Mesothelial cell of epicardium (in vitro differentiated cells): ENCODE measurements at regions not wholly inside any gene's neighbourhood (a gene's known extent, or its start where the extent isn't known, plus 50 kb on each side); places are given as distances from the start of the nearest gene placed in this dataset.
"Not testable (repeated sequence)": the region's sequence is repeated elsewhere in the genome, so short reads cannot be mapped to it uniquely, and the experiment has no call there.

Source experiments
- DNase-seq, 2 experiments: peaks; one replicate each; pipeline ENCODE4 v3.0.0; 2021; ENCODE audit warnings: low spot score in 2 of 2; ENCODE audit not compliant: unreplicated experiment in 2 of 2
- H3K27ac Mint-ChIP-seq: 2 replicates; pipeline ENCODE4 v1.8.0; 2021; ENCODE audit warnings: mixed read lengths
- H3K27me3 Mint-ChIP-seq: 2 replicates; pipeline ENCODE4 v1.8.0; 2021; ENCODE audit warnings: low read depth, mixed read lengths
- H3K36me3 Mint-ChIP-seq: 2 replicates; pipeline ENCODE4 v1.8.0; 2021; ENCODE audit warnings: mixed read lengths
- H3K4me1 Mint-ChIP-seq: 2 replicates; pipeline ENCODE4 v1.8.0; 2021; ENCODE audit warnings: mixed read lengths
- H3K4me3 Mint-ChIP-seq: 2 replicates; pipeline ENCODE4 v1.8.0; 2021; ENCODE audit warnings: mild to moderate bottlenecking, moderate library complexity, mixed read lengths
- H3K9me3 Mint-ChIP-seq: 2 replicates; pipeline ENCODE4 v1.8.0; 2021; ENCODE audit warnings: mixed read lengths
- TF ChIP-seq, protein P1 (sequence below): fragments of 200-600 bp; sonication (generic); IDR thresholded peaks from one replicate; pipeline ENCODE4 v1.5.0; 2021; ENCODE audit warnings: antibody characterized with exemption; ENCODE audit not compliant: unreplicated experiment

DNA sequence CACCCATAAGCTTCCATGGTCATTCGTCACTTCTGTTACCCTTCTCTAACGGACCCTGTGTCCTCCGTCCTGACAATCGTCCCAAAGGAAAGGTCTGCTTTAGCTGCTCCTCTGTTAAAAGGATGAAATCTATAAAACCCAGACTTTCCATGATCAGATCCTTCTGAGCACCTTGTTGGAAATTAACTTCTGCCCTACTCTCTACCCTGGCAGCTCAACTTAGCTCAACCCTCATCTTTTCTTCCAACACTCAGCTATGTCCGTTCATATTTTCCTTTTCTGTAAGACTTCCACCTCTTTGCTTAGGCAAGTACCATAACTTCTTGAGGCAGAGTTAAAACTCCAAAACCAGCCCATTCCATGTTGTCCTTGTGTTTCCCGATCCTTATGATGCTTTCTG is 205.4 kb downstream of the SPATA31A6 start:
- Mint-ChIP-seq H3K4me1 (no peaks in the 10 kb centered on the region), H3K27ac (no peak overlapping the region), H3K9me3 (no peaks in the 10 kb centered on the region), H3K4me3 (no peak overlapping the region), H3K36me3 (no peaks in the 10 kb centered on the region), H3K27me3 (no peaks in the 10 kb centered on the region)
- no peak for DNase-seq
- TF ChIP-seq, protein P1, sequence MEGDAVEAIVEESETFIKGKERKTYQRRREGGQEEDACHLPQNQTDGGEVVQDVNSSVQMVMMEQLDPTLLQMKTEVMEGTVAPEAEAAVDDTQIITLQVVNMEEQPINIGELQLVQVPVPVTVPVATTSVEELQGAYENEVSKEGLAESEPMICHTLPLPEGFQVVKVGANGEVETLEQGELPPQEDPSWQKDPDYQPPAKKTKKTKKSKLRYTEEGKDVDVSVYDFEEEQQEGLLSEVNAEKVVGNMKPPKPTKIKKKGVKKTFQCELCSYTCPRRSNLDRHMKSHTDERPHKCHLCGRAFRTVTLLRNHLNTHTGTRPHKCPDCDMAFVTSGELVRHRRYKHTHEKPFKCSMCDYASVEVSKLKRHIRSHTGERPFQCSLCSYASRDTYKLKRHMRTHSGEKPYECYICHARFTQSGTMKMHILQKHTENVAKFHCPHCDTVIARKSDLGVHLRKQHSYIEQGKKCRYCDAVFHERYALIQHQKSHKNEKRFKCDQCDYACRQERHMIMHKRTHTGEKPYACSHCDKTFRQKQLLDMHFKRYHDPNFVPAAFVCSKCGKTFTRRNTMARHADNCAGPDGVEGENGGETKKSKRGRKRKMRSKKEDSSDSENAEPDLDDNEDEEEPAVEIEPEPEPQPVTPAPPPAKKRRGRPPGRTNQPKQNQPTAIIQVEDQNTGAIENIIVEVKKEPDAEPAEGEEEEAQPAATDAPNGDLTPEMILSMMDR = no peak

DNA sequence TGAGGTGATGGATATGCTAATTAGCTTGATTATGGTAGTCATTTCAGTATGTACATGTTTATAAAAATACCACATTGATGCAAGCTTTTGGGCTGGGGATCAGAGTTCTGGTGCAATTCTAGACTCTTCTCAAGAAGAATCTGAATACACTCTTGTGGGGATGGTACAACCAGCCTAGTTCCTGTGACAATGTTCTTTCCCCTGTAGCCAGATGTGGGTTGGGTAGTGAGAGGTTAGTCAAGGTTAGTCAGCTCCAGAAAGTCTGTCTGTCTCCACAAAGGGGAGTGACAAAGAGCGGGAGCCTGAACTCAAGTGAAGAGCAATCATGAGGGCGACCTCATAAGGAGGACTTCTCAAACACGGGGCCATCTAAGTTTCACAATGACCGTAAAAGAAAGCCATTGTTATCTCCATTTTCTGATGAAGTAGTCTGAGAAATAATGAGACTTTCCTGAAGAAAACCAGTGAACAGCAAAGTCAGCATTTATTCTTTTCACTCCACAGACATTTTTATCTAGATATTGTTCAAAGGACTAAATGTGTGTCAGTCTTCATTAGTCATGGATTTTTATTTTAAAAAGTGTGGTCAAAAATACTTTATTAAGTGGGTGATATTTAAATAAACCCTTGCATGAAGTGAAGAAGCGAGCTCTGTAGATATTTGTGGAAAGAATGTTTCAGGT is 209.5 kb downstream of the SPATA31A6 start:
- H3K4me3 Mint-ChIP-seq, H3K36me3 Mint-ChIP-seq: not testable (repeated sequence)

DNA sequence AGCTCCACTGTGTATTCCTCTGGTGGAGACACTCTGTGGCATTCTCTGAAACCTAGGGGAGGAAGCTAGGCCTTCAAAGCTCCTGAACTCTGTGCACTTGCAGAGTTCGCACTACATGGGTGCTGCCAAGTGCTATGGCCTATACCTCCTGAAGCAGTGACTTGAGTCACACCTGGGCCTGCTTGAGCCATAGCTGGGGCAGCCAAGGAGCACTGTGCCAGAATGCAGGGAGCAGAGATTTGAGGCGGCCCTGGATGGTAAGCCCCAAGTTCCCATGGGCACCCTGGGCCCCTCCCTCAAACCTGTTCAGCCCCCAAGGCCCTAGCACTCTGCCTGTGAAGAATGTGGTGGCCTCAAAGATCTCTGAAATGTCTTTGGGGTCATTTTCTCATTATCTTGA is 212.9 kb downstream of the SPATA31A6 start:
- no peaks in the 10 kb centered on the region for H3K36me3 Mint-ChIP-seq
- peaks cover 4% of the 10 kb centered on the region for H3K27me3 Mint-ChIP-seq
- TF ChIP-seq, protein P1 = no peak
- H3K27ac Mint-ChIP-seq = no peak overlapping the region
- no peaks in the 10 kb centered on the region for H3K9me3 Mint-ChIP-seq
- H3K4me3 Mint-ChIP-seq = no peak overlapping the region
- DNase-seq = no peak
- peaks cover 2% of the 10 kb centered on the region for H3K4me1 Mint-ChIP-seq

More for the DNA sequence above, 209.5 kb downstream of the SPATA31A6 start:
- not testable (repeated sequence) for DNase-seq, H3K27me3 Mint-ChIP-seq, H3K9me3 Mint-ChIP-seq, H3K4me1 Mint-ChIP-seq, H3K27ac Mint-ChIP-seq

DNA sequence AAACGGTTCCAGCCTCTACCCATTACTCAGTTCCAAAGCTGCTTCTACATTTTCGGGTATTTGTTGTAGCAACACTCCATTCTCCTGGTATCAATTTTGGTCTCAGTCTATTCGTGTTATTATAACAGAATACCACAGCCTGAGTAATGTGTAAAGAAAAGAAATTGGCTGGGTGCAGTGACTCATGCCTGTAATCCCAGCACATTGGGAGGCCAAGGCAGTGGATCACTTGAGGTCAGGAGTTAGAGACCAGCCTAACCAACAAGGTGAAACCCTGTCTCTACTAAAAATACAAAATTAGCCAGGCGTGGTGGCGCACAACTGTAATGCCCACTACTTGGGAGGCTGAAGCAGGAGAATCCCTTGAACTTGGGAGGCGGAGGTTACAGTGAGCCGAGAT is 213.9 kb downstream of the SPATA31A6 start:
- not testable (repeated sequence) for H3K27ac Mint-ChIP-seq, H3K27me3 Mint-ChIP-seq, H3K36me3 Mint-ChIP-seq, H3K9me3 Mint-ChIP-seq, DNase-seq, H3K4me3 Mint-ChIP-seq, H3K4me1 Mint-ChIP-seq

DNA sequence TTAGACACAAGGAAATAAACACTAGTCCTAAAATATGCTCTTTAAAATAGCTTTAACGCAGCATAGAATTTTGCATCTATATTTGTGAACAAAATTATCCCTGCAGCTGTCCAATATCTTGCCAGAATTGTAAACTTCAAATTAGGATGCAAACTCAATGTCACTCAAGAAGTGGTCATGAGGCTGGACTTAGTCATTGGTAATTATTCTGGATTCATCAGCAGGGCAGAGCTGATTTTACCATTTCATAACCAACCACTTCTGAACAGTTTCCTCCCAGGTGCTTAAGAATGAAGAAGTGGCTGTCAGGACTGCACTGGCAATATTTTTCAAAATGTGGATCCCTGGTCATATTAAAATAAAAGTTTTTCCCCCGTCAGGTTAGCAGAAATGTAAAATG is 219.5 kb downstream of the SPATA31A6 start:
- not testable (repeated sequence) for H3K4me1 Mint-ChIP-seq, H3K27me3 Mint-ChIP-seq, H3K27ac Mint-ChIP-seq, H3K9me3 Mint-ChIP-seq, H3K4me3 Mint-ChIP-seq, H3K36me3 Mint-ChIP-seq, DNase-seq

DNA sequence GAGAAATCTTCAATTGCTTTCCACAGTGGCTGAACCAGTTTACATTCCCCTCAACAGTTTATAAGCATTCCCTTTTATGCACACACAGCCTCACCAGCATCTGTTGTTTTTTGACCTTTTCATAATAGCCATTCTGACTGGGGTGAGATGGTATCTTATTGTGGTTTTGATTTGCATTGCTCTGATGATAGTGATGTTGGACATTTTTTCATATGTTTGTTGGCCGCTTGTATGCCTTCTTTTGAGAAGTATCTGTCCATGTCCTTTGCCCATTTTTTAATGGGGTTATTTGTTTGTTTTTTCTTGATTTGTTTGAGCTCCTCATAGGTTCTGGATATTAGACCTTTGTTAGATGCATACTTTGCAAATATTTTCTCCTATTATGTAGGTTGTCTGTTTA is 226.1 kb downstream of the SPATA31A6 start:
- H3K27me3 Mint-ChIP-seq, H3K9me3 Mint-ChIP-seq, DNase-seq, H3K27ac Mint-ChIP-seq, H3K4me3 Mint-ChIP-seq, H3K36me3 Mint-ChIP-seq, H3K4me1 Mint-ChIP-seq: not testable (repeated sequence)

DNA sequence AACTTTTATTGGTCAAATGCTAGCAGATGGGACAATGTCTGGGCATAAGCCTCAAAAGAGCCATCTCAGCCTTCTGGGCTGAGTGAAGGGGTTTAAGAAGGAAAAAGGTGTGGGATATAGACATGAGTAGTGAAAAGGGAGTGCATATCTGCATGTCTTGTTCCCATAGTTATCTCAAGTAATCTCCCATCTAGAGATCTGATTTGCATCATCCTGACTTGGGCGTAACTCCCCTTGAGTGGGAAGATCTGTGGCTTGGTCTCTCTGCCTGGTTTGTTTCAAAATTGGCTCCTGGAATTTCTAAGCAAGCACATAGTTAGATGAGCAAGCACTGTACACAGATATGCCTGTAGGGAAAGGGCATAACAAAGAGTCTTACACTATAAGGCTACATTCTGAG is 228.9 kb downstream of the SPATA31A6 start:
- H3K27me3 Mint-ChIP-seq, H3K27ac Mint-ChIP-seq, H3K36me3 Mint-ChIP-seq, H3K9me3 Mint-ChIP-seq, H3K4me3 Mint-ChIP-seq, H3K4me1 Mint-ChIP-seq, DNase-seq: not testable (repeated sequence)

DNA sequence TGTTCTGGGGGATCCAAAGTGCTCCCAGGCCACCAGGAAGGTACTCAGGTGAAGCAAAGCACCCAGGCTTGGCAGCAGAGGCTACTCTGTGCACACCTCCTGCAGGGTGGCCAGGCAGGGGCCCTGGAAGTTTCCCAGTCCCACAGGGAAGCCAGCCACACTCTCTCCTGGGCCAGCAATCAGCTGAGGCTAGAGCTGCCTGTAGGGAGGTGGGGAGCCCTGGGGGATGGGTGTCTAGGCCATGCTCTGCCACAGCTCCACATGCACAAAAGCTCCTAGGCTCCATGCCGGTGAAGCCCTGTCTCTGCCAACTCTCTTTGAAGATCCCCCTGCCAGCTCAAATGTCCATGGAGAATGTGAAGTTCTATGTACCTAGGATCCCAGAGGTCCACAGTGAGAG is 231.4 kb downstream of the SPATA31A6 start:
- not testable (repeated sequence) for H3K9me3 Mint-ChIP-seq, H3K27me3 Mint-ChIP-seq, H3K36me3 Mint-ChIP-seq, H3K4me1 Mint-ChIP-seq, H3K4me3 Mint-ChIP-seq, DNase-seq, H3K27ac Mint-ChIP-seq

DNA sequence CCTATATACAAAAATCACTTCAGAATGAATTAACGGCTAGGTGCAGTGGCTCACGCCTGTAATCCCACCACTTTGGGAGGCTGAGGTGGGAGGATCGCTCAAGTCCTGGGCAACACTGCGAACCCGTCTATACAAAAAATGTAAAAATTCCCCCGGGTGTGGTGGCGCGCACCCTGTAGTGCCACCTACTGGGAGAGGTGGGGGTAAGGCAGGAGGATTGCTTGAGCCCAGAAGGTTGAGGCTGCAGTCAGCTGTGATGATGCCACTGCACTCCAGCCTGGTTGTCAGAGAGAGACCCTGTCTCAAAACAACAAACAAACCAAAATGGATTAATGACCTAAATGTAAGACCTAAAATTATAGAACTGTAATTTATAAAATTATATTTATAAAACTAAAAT is 236.2 kb downstream of the SPATA31A6 start:
- H3K4me3 Mint-ChIP-seq, H3K4me1 Mint-ChIP-seq, H3K27me3 Mint-ChIP-seq, H3K27ac Mint-ChIP-seq, DNase-seq, H3K36me3 Mint-ChIP-seq, H3K9me3 Mint-ChIP-seq: not testable (repeated sequence)

DNA sequence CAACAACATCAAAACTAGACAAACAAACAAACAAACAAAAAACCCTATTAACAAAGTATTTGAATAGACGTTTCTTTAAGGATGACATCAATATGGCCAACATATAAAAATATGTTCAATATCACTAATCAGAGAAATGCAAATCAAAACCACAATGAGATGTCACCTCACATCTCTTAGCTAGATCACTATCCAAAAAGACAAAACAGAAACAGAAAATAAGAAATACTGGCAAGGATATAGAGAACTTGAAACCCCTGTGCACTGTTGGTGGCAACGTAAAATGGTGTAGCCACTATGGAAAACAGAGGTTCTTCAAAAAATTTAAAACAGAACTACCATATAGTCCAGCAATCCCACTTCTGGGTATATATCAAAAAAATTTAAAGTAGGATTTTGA is 236.9 kb downstream of the SPATA31A6 start:
- not testable (repeated sequence) for H3K9me3 Mint-ChIP-seq, DNase-seq, H3K27ac Mint-ChIP-seq, H3K4me1 Mint-ChIP-seq, H3K36me3 Mint-ChIP-seq, H3K4me3 Mint-ChIP-seq, H3K27me3 Mint-ChIP-seq

DNA sequence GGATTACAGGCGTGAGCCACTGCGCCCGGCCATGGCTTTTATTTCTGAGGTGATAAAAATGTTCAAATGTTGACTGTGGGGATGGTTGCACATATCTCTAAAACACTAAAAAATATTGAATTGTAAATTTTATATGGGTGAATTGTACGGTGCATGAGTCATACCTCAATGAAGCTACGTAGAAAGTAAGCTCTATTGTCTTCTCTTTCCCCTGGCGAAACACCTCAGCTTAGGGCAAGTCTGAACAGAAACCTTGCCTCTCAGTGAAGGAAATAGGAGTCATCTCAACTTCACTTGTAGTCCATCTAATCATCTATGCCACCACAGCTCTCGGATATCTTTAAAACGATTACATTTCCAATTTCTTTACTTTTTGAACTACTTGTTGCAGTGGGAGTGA is 238.2 kb downstream of the SPATA31A6 start:
- H3K4me3 Mint-ChIP-seq = not testable (repeated sequence)

DNA sequence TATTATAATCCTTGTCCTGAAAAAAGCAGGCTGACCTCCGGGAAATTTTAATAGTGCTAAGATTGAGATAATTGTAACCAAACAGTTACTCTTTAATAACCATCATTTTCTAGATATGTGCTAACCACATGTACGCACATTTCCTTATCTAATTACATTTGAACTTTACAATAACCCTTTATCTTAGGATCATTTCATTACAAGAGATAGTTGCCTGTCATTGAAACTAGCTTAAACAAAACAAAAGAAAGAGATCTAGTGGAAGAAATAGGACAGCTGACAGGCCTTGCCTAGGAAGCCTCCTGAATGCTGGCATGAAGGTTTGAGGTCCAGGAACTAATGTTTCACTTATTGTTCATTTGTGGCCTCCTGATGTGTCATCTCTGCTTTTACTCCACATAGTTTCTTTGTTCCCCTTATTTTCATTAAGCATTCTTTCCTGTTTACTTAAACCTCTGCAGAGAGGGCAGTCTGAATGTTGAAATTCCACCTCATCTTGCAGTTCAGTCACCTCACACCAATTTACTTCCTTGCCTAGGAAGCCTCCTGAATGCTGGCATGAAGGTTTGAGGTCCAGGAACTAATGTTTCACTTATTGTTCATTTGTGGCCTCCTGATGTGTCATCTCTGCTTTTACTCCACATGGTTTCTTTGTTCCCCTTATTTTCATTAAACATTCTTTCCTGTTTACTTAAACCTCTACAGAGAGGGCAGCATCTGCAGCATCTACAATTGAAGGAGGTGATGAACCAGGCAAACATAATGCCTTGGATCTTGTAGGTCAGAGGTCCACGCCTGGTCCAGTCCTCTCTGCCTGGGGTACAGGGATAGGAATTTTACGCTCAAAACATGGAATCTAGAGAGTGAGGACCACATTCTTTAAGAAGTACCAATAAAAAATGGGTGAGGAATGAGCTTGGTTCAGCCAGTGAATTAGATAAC is 247.5 kb downstream of the SPATA31A6 start:
- H3K36me3 Mint-ChIP-seq, H3K4me3 Mint-ChIP-seq, H3K4me1 Mint-ChIP-seq, H3K9me3 Mint-ChIP-seq, H3K27me3 Mint-ChIP-seq, DNase-seq, H3K27ac Mint-ChIP-seq: not testable (repeated sequence)

More for the DNA sequence above, 238.2 kb downstream of the SPATA31A6 start:
- H3K27me3 Mint-ChIP-seq, H3K36me3 Mint-ChIP-seq, H3K27ac Mint-ChIP-seq, DNase-seq, H3K4me1 Mint-ChIP-seq, H3K9me3 Mint-ChIP-seq: not testable (repeated sequence)
